GM10248 (cell line): ENCODE measurements at regions not wholly inside any gene's neighbourhood (a gene's known extent, or its start where the extent isn't known, plus 50 kb on each side); places are given as distances from the start of the nearest gene placed in this dataset.

Source experiments
- CTCF ChIA-PET: fragments of 300-600 bp; sonication (Branson Sonifier 250); formaldehyde crosslinking; extraction: SDS; loops from one replicate; lab custom pipeline; 2021; ENCODE audit warnings: antibody characterized with exemption; lab: Yijun Ruan, JAX
- POLR2A ChIA-PET: fragments of 350-650 bp; sonication (Branson Sonifier 250); formaldehyde crosslinking; extraction: SDS; loops from one replicate; lab custom pipeline; 2020; ENCODE audit warnings: antibody characterized with exemption; lab: Yijun Ruan, JAX
- DNase-seq: peaks from one replicate; pipeline ENCODE4 v3.0.0; 2012; ENCODE audit errors: extremely low spot score
- TF ChIP-seq, protein P1 (sequence below): IDR thresholded peaks from 2 replicates; pipeline ENCODE4 v1.5.1; 2012; ENCODE audit warnings: mild to moderate bottlenecking, low read depth; ENCODE audit errors: extremely low read depth, missing control alignments, control extremely low read depth

DNA sequence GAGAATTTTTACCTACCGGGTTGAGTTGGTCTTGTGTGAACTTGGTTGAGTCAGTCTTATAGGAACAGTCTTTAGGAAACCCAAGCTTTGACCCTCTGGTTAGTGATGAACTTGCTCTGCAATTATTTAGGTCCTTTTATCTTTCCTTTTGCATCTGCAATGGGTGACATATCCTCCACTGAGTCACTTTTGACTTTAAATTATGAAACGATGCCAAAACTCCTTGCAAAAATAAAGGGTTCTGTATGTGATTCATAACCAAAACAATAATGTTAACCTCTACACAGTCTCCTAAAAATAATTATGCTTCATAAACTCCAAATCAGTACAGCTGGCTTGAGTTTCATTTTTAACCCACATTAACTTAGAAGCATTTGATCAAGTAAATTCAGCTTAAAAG lies 979.4 kb downstream of the GALC start:
- ChIA-PET CTCF (no interaction called here), POLR2A (no interaction called here)
- no peak for DNase-seq
- TF ChIP-seq, protein P1, sequence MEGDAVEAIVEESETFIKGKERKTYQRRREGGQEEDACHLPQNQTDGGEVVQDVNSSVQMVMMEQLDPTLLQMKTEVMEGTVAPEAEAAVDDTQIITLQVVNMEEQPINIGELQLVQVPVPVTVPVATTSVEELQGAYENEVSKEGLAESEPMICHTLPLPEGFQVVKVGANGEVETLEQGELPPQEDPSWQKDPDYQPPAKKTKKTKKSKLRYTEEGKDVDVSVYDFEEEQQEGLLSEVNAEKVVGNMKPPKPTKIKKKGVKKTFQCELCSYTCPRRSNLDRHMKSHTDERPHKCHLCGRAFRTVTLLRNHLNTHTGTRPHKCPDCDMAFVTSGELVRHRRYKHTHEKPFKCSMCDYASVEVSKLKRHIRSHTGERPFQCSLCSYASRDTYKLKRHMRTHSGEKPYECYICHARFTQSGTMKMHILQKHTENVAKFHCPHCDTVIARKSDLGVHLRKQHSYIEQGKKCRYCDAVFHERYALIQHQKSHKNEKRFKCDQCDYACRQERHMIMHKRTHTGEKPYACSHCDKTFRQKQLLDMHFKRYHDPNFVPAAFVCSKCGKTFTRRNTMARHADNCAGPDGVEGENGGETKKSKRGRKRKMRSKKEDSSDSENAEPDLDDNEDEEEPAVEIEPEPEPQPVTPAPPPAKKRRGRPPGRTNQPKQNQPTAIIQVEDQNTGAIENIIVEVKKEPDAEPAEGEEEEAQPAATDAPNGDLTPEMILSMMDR: no peak

- TF ChIP-seq, protein P1: no peak
- ChIA-PET CTCF (no interaction called here), POLR2A (no interaction called here)
- DNase-seq: no peak
These were observed 984.0 kb downstream of the GALC start for GRCh38 chr14:87008965-87009364.

DNA sequence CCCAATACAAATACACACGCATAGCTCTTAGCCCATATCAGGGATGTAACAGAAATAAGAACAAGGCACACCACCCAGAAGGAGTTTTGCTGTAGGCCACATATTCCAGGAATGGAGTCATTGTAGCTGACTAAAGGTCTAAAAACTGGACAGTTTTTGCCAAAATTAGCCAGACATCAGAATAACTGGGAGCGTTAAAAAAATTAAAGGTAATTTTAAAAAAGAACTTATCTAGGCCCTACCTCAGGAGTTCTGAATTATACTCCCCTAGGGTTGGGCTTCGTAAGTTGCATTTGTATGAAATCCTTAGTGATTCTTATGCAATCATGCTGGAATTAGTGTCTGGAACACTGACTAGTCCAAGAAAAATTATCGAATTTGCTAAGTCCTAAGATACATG lies 987.7 kb downstream of the GALC start:
- TF ChIP-seq, protein P1: no peak
- ChIA-PET POLR2A (no interaction called here), CTCF (no interaction called here)
- DNase-seq: no peak

DNA sequence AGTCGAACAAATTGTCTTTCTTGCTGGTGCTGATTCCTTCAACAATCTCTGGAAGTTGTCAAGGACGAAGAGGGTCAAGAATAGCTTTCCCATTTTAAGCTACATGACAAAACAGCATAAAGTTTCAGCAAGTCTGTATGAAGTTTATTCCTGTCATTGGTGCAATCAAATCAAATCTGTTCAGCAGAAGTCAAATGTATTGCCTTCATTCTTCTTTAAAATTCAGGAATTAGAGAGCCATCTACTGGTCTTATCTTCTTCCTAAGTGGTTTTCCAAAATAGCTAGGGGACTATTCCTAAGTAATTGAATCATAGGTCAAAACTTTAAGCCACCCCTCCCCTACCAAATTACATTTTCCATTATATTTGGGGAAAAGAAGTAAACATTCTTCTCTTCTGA lies 990.2 kb downstream of the GALC start:
- CTCF ChIA-PET: no interaction called here
- TF ChIP-seq, protein P1: no peak
- POLR2A ChIA-PET: no interaction called here
- no peak for DNase-seq

DNA sequence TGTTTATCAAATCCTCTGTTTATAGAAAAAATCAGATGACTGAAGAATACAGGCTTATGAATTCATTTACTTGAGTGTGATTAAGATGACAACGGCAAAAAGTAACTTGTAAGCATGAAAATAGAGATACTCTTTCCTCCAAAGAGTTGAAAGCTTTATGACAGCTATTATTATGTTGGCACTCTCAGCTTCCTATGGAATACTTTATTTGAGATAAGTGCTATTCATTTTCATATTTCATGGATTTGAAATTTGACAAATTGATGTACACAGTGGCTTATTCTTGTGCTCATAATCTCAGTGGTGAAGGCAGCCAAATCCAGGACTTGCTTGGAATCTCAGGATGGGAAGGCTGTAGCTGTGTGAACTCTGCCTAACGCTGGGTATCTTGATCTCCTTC lies 991.6 kb downstream of the GALC start:
- TF ChIP-seq, protein P1: no peak
- ChIA-PET POLR2A (no interaction called here), CTCF (no interaction called here)
- no peak for DNase-seq

GRCh38 chr14:87000081-87000480 lies 992.9 kb downstream of the GALC start:
- TF ChIP-seq, protein P1: no peak
- ChIA-PET POLR2A (no interaction called here), CTCF (interaction anchor here (1.6 kb wide), 1 partner anchor 616 kb away, joined by 4 read pairs; no protein-coding TSS in a partner anchor)
- no peak for DNase-seq

DNA sequence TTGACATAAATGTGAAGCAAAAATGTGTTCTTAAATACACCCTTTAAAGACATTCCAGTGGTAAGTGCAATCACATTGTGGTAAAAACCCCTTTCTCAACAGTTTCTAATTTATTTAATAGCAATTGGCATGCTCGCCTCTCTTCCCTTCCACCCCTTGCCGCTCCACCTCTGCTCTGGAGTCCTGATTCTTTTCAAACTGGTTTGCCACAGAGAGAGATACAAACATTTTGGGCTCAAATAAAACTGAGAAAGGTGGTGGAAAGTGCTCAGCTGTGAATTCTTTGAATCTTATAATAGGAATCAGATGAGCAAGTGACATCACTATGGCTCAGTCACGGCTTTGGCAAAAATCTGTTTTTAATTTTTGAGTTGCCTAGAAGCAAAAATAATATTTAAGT lies 993.9 kb downstream of the GALC start:
- POLR2A ChIA-PET: no interaction called here
- CTCF ChIA-PET: interaction anchor here (1.0 to 1.6 kb wide), 2 partner anchors 19 to 617 kb away, joined by 3 to 4 read pairs; no protein-coding TSS in a partner anchor
- DNase-seq: no peak
- TF ChIP-seq, protein P1: no peak
